HAP-1 (cell line): ENCODE measurements at regions not wholly inside any gene's neighbourhood (a gene's known extent, or its start where the extent isn't known, plus 50 kb on each side); places are given as distances from the start of the nearest gene placed in this dataset.

Experiments
- DNase-seq, 2 experiments: peaks; one replicate each; pipeline ENCODE4 v3.0.0-alpha.2; 2016 to 2020; ENCODE audit warnings: low spot score in 2 of 2
- H3K27me3 ChIP-seq: fragments of 250-450 bp; sonication (Bioruptor Pico); 2 replicates; pipeline ENCODE4 v1.5.1; 2020; ENCODE audit warnings: low read depth, mild to moderate bottlenecking, moderate library complexity
- H3K36me3 ChIP-seq: fragments of 250-450 bp; sonication (Bioruptor Pico); replicated peaks from 2 replicates; pipeline ENCODE4 v1.5.1; 2020; ENCODE audit warnings: mild to moderate bottlenecking
- H3K4me1 ChIP-seq: fragments of 250-450 bp; sonication (Bioruptor Pico); 2 replicates; pipeline ENCODE4 v1.5.1; 2020; ENCODE audit warnings: mild to moderate bottlenecking
- H3K4me3 ChIP-seq: fragments of 250-450 bp; sonication (Bioruptor Pico); 2 replicates; pipeline ENCODE4 v1.5.1; 2020; ENCODE audit warnings: mild to moderate bottlenecking, moderate library complexity
- H3K9me3 ChIP-seq: fragments of 250-450 bp; sonication (Bioruptor Pico); 2 replicates; pipeline ENCODE4 v1.5.1; 2020; ENCODE audit warnings: mild to moderate bottlenecking, moderate library complexity
- in situ Hi-C: fragments of 300-500 bp; cut with MboI; formaldehyde crosslinking; loops from 3 replicates; pipeline ENCODE4 v1.14.3; 2020; ENCODE audit warnings: low sequenced_read_pairs, inconsistent platforms, mixed read lengths

GRCh38 chr2:172229125-172229524 lies 126.4 kb upstream of the DLX2 start:
- in situ Hi-C loops, result no loop called here
- H3K36me3 ChIP-seq, result no peaks in the 10 kb centered on the region
- H3K9me3 ChIP-seq, result no peaks in the 10 kb centered on the region
- H3K4me1 ChIP-seq, result no peaks in the 10 kb centered on the region
- H3K27me3 ChIP-seq, result no peaks in the 10 kb centered on the region
- no peak overlapping the region for H3K4me3 ChIP-seq
- DNase-seq, result no peak

- no peaks in the 10 kb centered on the region for H3K9me3 ChIP-seq
- no peak overlapping the region for H3K4me3 ChIP-seq
- peaks cover 4% of the 10 kb centered on the region for H3K4me1 ChIP-seq
- in situ Hi-C loops, result no loop called here
- DNase-seq, result no peak
- H3K36me3 ChIP-seq, result no peaks in the 10 kb centered on the region
- H3K27me3 ChIP-seq, result peaks cover 11% of the 10 kb centered on the region
These were observed 127.7 kb upstream of the DLX2 start for GRCh38 chr2:172230332-172230888.

- Histone ChIP-seq H3K9me3 (no peaks in the 10 kb centered on the region), H3K4me1 (peaks cover 4% of the 10 kb centered on the region), H3K36me3 (no peaks in the 10 kb centered on the region), H3K27me3 (peaks cover 15% of the 10 kb centered on the region), H3K4me3 (no peak overlapping the region)
- in situ Hi-C loops, result no loop called here
- DNase-seq, result no peak
These were observed 128.2 kb upstream of the DLX2 start for GRCh38 chr2:172230889-172231401.

GRCh38 chr2:172231508-172231907 lies 128.8 kb upstream of the DLX2 start:
- Histone ChIP-seq H3K4me3 (no peak overlapping the region), H3K9me3 (no peaks in the 10 kb centered on the region), H3K27me3 (peaks cover 15% of the 10 kb centered on the region), H3K36me3 (no peaks in the 10 kb centered on the region), H3K4me1 (peaks cover 4% of the 10 kb centered on the region)
- in situ Hi-C loops, result no loop called here
- DNase-seq, result no peak

- Histone ChIP-seq H3K9me3 (no peaks in the 10 kb centered on the region), H3K4me1 (peaks cover 4% of the 10 kb centered on the region), H3K4me3 (no peak overlapping the region), H3K27me3 (peaks cover 15% of the 10 kb centered on the region), H3K36me3 (no peaks in the 10 kb centered on the region)
- no peak for DNase-seq
- in situ Hi-C loops, result no loop called here
These were observed 130.2 kb upstream of the DLX2 start for GRCh38 chr2:172232708-172233396.

GRCh38 chr2:172233987-172234715 lies 131.5 kb upstream of the DLX2 start:
- Histone ChIP-seq H3K9me3 (no peaks in the 10 kb centered on the region), H3K36me3 (no peaks in the 10 kb centered on the region), H3K4me1 (peaks cover 4% of the 10 kb centered on the region), H3K27me3 (peaks cover 15% of the 10 kb centered on the region), H3K4me3 (peak overlapping the region; percentile 28)
- in situ Hi-C loops, result no loop called here
- DNase-seq, result no peak

- Histone ChIP-seq H3K27me3 (peaks cover 15% of the 10 kb centered on the region), H3K4me3 (peak overlapping the region; percentile 28)
- in situ Hi-C loops, result no loop called here
These were observed 132.3 kb upstream of the DLX2 start for GRCh38 chr2:172234716-172235691.

GRCh38 chr2:172239944-172240590 lies 137.4 kb upstream of the DLX2 start:
- Histone ChIP-seq H3K36me3 (no peaks in the 10 kb centered on the region), H3K4me1 (peaks cover 3% of the 10 kb centered on the region), H3K27me3 (peaks cover 7% of the 10 kb centered on the region), H3K9me3 (no peaks in the 10 kb centered on the region), H3K4me3 (no peak overlapping the region)
- in situ Hi-C loops, result no loop called here
- no peak for DNase-seq

More at GRCh38 chr2:172234716-172235691, 132.3 kb upstream of the DLX2 start:
- Histone ChIP-seq H3K36me3 (no peaks in the 10 kb centered on the region), H3K9me3 (no peaks in the 10 kb centered on the region), H3K4me1 (peaks cover 4% of the 10 kb centered on the region)
- DNase-seq, result peak in 1 of 2 experiments; percentile 60

- Histone ChIP-seq H3K4me3 (no peak overlapping the region), H3K4me1 (peaks cover 6% of the 10 kb centered on the region), H3K9me3 (no peaks in the 10 kb centered on the region), H3K27me3 (no peaks in the 10 kb centered on the region; the same call in 1 of the 2 replicates), H3K36me3 (no peaks in the 10 kb centered on the region)
- no peak for DNase-seq
- in situ Hi-C loops, result no loop called here
These were observed 138.5 kb upstream of the DLX2 start for GRCh38 chr2:172241222-172241621.

GRCh38 chr2:172242471-172242870 lies 139.8 kb upstream of the DLX2 start:
- H3K36me3 ChIP-seq, result no peaks in the 10 kb centered on the region
- no peaks in the 10 kb centered on the region for H3K27me3 ChIP-seq
- DNase-seq, result no peak
- in situ Hi-C loops, result no loop called here
- H3K4me3 ChIP-seq, result no peak overlapping the region
- no peaks in the 10 kb centered on the region for H3K9me3 ChIP-seq
- H3K4me1 ChIP-seq, result peaks cover 6% of the 10 kb centered on the region

- in situ Hi-C loops, result no loop called here
- peaks cover 6% of the 10 kb centered on the region for H3K4me1 ChIP-seq
- H3K36me3 ChIP-seq, result no peaks in the 10 kb centered on the region
- H3K4me3 ChIP-seq, result no peak overlapping the region
- no peak for DNase-seq
- H3K9me3 ChIP-seq, result no peaks in the 10 kb centered on the region
- no peaks in the 10 kb centered on the region for H3K27me3 ChIP-seq
These were observed 140.3 kb upstream of the DLX2 start for GRCh38 chr2:172242961-172243360.

GRCh38 chr2:172244419-172245130 lies 141.9 kb upstream of the DLX2 start:
- H3K4me1 ChIP-seq, result peaks cover 6% of the 10 kb centered on the region
- in situ Hi-C loops, result no loop called here

More at GRCh38 chr2:172244419-172245130, 141.9 kb upstream of the DLX2 start:
- DNase-seq, result no peak
- H3K9me3 ChIP-seq, result no peaks in the 10 kb centered on the region
- no peak overlapping the region for H3K4me3 ChIP-seq
- no peaks in the 10 kb centered on the region; the same call in 1 of the 2 replicates for H3K36me3 ChIP-seq
- no peaks in the 10 kb centered on the region for H3K27me3 ChIP-seq
